Activated CD8-positive, alpha-beta memory T cell treated with anti-CD3 and anti-CD28 coated beads, Interleukin-2, amount 50 U/mL, for 1 hour (primary cell): ENCODE measurements at regions not wholly inside any gene's neighbourhood (a gene's known extent, or its start where the extent isn't known, plus 50 kb on each side); places are given as distances from the start of the nearest gene placed in this dataset.
"Not testable (repeated sequence)": the region's sequence is repeated elsewhere in the genome, so short reads cannot be mapped to it uniquely, and the experiment has no call there.

ENCODE experiments used
- DNase-seq: peaks from one replicate; pipeline ENCODE4 v3.0.0-alpha.2; 2020; ENCODE audit errors: extremely low read depth

- no peak for DNase-seq
Measured at GRCh38 chr1:224791362-224791941, 138.0 kb upstream of the DNAH14 start.

DNA sequence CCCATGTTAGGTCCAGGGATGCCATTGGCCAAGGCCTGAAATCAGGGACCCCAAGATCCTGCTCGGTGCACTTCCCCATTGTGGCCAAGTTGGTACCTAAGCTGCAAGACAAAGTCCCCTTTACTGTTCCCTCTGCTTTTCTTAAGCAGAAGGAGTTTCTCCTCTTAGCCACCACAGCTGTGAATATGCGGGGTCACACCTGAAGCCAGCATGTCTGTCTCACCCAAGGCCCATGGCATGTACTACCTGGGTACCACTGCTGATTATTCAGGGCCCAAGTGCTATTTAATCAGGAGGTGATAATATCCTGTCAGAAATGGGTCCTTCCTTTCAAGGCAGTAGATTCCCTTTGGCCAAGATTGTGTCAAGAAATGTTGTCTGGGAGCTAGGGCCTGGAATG, 133.9 kb upstream of the DNAH14 start:
- DNase-seq: no peak

- DNase-seq: no peak
Measured at GRCh38 chr1:224799083-224799482, 130.4 kb upstream of the DNAH14 start.

- DNase-seq: no peak
Measured at GRCh38 chr1:224800486-224801119, 128.9 kb upstream of the DNAH14 start.

- DNase-seq: no peak
Measured at GRCh38 chr1:224801844-224802490, 127.5 kb upstream of the DNAH14 start.

- no peak for DNase-seq
Measured at GRCh38 chr1:224802617-224803016, 126.9 kb upstream of the DNAH14 start.

DNA sequence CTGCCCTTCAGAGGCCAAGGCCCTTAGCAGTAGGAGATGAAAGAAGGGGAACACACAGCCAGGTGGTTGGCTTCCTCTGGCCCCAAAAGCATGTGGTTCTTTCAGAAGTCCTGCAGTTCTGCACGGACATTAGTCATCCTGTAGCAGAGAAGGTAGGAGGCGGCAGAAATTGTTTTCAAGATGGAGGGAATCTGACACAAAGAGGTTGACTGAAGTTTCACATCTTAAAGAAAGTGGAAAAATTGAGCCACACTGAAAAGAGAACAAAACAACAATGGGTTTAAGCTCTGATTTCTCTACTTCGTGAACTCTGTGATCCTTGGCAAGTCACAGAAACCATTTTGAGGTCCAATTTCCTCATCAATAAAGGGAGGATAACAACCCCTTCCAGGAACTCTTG, 125.3 kb upstream of the DNAH14 start:
- no peak for DNase-seq

- DNase-seq: no peak
Measured at GRCh38 chr1:224805889-224806288, 123.6 kb upstream of the DNAH14 start.

DNA sequence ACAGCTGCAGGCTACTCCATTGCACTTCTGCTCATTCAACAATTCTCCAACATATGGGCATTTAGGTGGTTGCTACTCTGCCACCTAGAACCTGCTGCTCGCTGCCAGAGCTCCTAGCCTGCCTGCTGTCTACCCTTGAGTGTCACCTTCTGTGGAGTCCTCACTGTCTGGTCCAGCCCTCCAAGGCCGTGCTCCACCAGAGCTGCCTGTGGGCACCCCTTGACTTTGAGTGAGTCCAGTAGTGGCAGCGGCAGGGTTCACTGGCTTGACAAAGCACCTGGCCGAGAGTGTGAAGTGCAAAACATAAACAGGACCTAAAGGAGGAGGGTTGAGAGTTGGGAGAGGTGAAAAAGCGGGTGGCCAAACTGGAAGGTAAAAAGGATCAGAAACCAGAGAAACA, 120.3 kb upstream of the DNAH14 start:
- DNase-seq: no peak

DNA sequence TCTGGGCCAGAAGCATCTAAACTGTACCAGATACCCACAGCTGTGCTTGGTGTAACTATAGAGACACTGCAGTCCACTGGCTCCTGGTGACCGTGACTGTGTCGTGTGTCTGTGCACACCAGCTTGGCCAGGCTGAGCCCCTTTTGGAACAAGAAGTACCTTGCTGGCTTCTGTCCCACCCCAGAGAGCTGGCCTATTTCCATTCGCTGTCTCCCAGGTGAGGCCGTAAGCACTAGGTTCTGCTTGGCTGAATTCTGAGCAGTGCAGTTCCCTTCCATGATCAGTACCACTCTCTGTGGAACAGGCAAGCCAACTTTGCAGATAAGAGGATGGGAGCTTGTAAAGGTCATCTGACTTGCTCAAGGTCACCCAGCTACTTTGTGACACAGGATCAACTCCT, 119.9 kb upstream of the DNAH14 start:
- DNase-seq: no peak

DNA sequence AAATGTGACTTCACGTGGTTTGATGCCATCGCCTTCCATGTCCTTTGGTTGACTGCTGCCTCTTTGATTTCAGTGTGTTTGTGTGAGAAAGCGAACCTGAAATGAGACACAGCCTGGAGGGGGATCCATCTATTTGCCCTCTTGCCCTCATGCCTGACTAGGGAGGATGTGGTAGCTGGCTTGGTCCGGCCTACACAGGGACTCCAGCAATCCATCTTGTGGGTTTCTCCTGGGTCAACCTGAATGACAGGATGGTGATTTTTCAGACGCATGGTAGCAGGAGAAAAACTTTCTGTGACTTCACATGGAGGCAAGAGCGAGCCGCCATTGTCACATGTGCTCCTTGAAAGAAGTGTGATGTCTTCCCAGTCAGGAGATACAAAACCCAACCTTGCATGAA, 117.9 kb upstream of the DNAH14 start:
- DNase-seq: no peak

DNA sequence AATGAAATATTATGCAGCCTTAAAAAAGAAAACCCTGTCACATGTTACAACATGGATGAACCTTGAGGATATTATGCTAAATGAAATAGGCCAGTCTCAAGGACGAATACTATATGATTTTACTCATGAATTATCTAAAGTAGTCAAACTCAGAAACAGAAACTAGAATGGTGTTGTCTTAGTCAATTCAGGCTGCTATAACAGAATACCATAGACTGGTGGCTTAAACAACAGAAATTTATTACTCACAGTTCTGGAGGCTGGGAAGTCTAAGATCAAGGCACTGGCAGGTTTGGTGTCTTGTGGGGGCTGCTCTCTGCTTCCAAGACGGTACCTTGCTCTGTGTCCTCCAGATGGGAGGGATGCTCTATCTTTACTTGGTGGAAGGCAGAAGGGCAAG, 113.8 kb upstream of the DNAH14 start:
- no peak for DNase-seq

DNA sequence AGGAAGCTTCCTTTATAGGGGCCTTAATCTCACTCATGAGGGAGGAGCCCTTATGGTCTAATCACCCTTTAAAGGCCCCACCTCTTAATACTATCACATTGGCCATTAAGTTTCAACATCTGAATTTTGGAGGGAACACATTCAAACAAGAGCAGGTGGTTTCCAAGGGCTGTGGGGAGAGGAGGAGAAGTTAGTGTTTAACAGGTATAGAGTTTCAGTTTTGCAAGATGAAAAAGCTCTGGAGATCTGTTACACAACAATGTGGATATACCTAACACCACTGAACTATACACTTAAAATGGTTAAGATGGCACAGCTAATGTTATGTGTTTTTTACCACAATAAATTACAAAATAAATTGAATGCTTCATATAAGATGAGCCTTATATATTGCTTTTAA, 113.4 kb upstream of the DNAH14 start:
- DNase-seq: no peak

GRCh38 chr1:224817382-224817781, 112.1 kb upstream of the DNAH14 start:
- DNase-seq: no peak

- no peak for DNase-seq
Measured at GRCh38 chr1:224819861-224820260, 109.6 kb upstream of the DNAH14 start.

DNA sequence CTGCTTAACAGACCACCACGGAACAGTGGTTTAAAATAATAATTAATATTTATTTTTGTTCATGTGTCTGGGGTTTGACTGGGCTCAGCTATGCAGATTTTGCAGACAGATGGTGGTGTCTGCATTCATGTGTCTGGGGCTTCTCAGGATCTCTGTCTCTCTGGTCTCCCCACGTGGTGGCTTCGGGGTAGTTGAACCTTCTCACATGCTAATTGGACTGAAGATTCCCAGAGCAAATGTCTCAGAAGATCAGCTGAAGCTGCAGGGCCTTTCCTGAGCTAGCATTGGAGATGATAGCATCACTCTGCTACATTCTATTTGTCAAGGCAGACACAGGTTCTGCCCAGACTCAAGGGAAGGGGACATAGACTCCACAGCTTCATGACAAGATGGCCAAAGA, 109.1 kb upstream of the DNAH14 start:
- no peak for DNase-seq

- DNase-seq: not testable (repeated sequence)
Measured at GRCh38 chr1:224821751-224822150, 107.7 kb upstream of the DNAH14 start.

DNA sequence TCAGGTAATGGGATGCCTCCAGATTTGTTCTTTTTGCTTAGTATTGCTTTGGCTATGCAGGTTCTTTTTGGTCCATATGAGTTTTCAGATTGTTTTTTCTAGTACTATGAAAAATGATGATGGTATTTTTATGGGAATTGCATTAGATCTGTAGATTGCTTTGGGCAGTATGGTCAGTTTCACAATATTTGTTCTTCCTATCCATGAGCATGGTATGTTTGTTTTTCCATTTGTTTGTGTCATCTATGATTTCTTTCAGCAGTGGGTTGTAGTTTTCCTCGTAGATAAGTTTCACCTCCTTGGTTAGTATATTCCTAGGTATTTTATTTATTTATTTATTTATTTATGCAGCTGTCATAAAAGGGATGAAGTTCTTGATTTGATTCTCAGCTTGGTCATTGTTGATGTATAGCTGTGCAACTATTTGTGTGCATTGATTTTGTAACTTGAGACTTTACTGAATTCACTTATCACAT, 103.9 kb upstream of the DNAH14 start:
- DNase-seq: no peak

DNA sequence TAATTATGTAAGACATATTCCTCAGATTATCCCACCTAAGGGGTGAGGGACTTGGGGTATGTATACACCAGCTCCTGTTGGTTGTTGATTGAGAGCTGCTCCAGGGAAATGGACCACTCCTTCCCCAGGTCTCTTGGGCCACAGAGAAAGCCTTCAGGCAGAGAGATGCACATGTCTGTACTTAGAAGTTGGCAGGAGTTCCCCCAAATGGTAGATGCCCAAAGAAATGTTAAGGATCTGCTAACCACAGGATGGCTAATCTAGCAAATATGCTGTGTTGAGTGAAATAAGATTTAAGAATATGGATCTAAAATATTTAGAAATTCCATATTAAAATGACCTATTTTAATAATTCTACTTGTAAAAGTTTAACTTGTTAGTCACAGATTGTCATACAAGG, 100.8 kb upstream of the DNAH14 start:
- DNase-seq: no peak

- no peak for DNase-seq
Measured at GRCh38 chr1:224831501-224831900, 98.0 kb upstream of the DNAH14 start.

GRCh38 chr1:224839648-224840300, 89.7 kb upstream of the DNAH14 start:
- DNase-seq: not testable (repeated sequence)

DNA sequence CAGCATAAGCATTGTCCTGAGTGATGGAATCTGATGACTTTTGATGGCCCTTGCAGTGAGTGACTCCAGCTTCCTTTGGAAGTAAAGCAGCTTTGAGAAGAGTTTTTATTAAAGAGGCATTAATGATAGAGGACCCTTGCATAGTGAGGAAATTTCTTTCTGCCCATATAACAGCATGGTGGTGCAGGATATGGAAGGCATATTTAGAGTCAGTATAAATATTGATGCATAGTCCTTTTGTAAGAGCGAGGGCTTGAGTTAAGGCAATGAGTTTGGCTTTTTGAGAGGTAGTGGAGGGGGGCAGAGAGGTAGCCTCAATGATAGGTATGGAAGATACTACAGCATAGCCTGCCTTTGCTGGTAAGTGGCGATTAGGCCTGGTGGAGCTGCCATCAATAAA, 87.7 kb upstream of the DNAH14 start:
- DNase-seq: not testable (repeated sequence)
